ENCODE measurements at regions not wholly inside any gene's neighbourhood (a gene's known extent, or its start where the extent isn't known, plus 50 kb on each side); places are given as distances from the start of the nearest gene placed in this dataset.

GRCh38 chr9:119667163-119667562 is 297.9 kb upstream of the BRINP1 start:
- Mint-ChIP-seq H3K4me3 (no peak overlapping the region), H3K27me3 (ENCODE audit: low read depth) (peaks cover 29% of the 10 kb centered on the region), H3K4me1 (no peaks in the 10 kb centered on the region), H3K27ac (ENCODE audit: unreplicated experiment) (no peak overlapping the region), H3K36me3 (ENCODE audit: low read depth) (no peaks in the 10 kb centered on the region), H3K9me3 (no peaks in the 10 kb centered on the region)
- no peak for DNase-seq (ENCODE audit: low read depth, low spot score)
- TF ChIP-seq, protein P1, sequence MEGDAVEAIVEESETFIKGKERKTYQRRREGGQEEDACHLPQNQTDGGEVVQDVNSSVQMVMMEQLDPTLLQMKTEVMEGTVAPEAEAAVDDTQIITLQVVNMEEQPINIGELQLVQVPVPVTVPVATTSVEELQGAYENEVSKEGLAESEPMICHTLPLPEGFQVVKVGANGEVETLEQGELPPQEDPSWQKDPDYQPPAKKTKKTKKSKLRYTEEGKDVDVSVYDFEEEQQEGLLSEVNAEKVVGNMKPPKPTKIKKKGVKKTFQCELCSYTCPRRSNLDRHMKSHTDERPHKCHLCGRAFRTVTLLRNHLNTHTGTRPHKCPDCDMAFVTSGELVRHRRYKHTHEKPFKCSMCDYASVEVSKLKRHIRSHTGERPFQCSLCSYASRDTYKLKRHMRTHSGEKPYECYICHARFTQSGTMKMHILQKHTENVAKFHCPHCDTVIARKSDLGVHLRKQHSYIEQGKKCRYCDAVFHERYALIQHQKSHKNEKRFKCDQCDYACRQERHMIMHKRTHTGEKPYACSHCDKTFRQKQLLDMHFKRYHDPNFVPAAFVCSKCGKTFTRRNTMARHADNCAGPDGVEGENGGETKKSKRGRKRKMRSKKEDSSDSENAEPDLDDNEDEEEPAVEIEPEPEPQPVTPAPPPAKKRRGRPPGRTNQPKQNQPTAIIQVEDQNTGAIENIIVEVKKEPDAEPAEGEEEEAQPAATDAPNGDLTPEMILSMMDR (conservative IDR thresholded peaks at IDR 0.05) = no peak

- no peaks in the 10 kb centered on the region for H3K9me3 Mint-ChIP-seq
- H3K4me1 Mint-ChIP-seq = no peaks in the 10 kb centered on the region
- H3K4me3 Mint-ChIP-seq = no peak overlapping the region
- DNase-seq (ENCODE audit: low read depth, low spot score) = no peak
- H3K36me3 Mint-ChIP-seq (ENCODE audit: low read depth) = no peaks in the 10 kb centered on the region
- H3K27me3 Mint-ChIP-seq (ENCODE audit: low read depth) = peaks cover 10% of the 10 kb centered on the region
- H3K27ac Mint-ChIP-seq (ENCODE audit: unreplicated experiment) = no peak overlapping the region
- TF ChIP-seq, protein P1 (conservative IDR thresholded peaks at IDR 0.05) = no peak
These were observed 293.1 kb upstream of the BRINP1 start for GRCh38 chr9:119662329-119662728.

DNA sequence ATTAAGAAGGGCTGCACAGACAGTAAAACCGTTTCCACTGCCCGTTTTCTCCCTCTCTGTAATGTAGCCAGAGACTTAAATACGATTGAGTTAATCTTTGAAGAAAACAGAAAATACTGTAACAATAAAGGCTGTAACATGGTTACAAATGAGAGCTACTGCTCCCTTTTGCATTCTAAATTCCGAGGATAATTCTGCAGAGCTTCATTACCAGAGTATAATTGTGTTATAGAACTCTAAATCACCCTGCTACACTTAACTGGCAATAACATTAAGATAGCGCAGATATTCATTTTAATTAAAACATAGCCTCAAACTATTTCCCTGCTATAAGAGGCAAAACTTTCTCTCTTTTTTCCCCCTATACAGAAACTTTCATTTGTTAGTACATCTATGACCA is 283.7 kb upstream of the BRINP1 start:
- Mint-ChIP-seq H3K4me1 (no peaks in the 10 kb centered on the region), H3K36me3 (ENCODE audit: low read depth) (no peaks in the 10 kb centered on the region), H3K4me3 (no peak overlapping the region), H3K27ac (ENCODE audit: unreplicated experiment) (no peak overlapping the region), H3K27me3 (ENCODE audit: low read depth) (peaks cover 42% of the 10 kb centered on the region), H3K9me3 (no peaks in the 10 kb centered on the region)
- TF ChIP-seq, protein P1 (conservative IDR thresholded peaks at IDR 0.05) = no peak
- no peak for DNase-seq (ENCODE audit: low read depth, low spot score)

GRCh38 chr9:119649205-119649604 is 280.0 kb upstream of the BRINP1 start:
- no peak for DNase-seq (ENCODE audit: low read depth, low spot score)
- peaks cover 42% of the 10 kb centered on the region for H3K27me3 Mint-ChIP-seq (ENCODE audit: low read depth)
- no peak overlapping the region for H3K4me3 Mint-ChIP-seq
- H3K9me3 Mint-ChIP-seq = no peaks in the 10 kb centered on the region
- TF ChIP-seq, protein P1 (conservative IDR thresholded peaks at IDR 0.05) = no peak
- H3K36me3 Mint-ChIP-seq (ENCODE audit: low read depth) = no peaks in the 10 kb centered on the region
- H3K27ac Mint-ChIP-seq (ENCODE audit: unreplicated experiment) = no peak overlapping the region
- no peaks in the 10 kb centered on the region for H3K4me1 Mint-ChIP-seq

DNA sequence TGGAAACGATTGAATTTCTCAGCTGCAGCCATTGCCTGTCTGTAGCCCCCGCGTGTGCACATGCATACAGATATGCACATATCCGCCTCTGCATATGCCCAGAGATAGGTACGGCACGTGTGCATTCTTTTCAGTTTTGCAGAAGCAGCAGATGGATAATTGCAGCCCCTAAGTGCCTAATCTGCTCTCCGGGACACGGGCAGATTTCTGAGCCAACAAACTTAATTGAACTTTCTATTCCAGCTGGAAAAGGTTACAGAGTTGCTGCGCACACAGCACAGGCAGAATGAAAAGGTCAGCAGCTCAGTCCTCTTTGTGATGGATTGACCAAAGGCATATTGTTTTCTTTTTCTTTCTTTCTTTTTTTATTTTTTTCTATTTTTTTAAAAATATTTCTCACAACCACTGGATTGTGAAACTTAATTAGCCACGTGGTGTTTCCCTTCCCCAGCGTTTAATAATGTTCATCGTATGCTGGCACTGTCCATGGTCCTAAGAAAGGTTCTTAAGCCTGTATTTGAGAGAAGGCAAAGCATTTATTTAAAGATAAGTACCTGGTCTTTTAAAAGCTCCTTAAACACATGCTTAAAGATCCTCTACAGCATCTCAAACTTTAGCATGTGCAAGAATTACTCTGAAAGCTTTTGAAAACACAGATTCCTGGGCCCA is 270.2 kb upstream of the BRINP1 start:
- Mint-ChIP-seq H3K36me3 (ENCODE audit: low read depth) (no peaks in the 10 kb centered on the region), H3K27me3 (ENCODE audit: low read depth) (peaks cover 21% of the 10 kb centered on the region), H3K4me3 (no peak overlapping the region), H3K4me1 (no peaks in the 10 kb centered on the region), H3K27ac (ENCODE audit: unreplicated experiment) (no peak overlapping the region), H3K9me3 (no peaks in the 10 kb centered on the region)
- DNase-seq (ENCODE audit: low read depth, low spot score) = no peak
- TF ChIP-seq, protein P1 (conservative IDR thresholded peaks at IDR 0.05) = no peak

Measured in neural crest cell (in vitro differentiated cells).